ENCODE measurements at regions not wholly inside any gene's neighbourhood (a gene's known extent, or its start where the extent isn't known, plus 50 kb on each side); places are given as distances from the start of the nearest gene placed in this dataset.

DNA sequence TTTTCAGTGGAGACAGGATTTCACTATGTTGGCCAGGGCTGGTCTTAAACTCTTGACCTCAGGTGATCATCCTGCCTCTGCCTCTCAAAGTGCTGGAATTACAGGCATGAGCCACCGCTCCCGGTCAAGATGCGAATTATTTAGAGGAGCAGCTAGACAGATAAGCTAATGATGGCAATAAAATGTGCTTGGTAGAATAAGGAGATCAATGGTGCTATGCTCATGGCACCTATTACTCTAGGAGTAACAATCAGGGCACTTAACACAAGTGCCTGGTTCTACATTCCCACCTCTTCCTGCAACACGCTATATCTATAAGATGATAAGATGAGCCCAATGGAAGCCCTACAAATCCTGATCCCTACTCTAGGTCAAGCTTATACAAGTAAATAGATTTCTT, 61.4 kb upstream of the LOC128125822 start:
- RAD21 ChIA-PET (ENCODE audit: low non-redundant PET in 1 of 2, low total read pairs in 2 of 2, uncharacterized antibody in 2 of 2, unreplicated experiment in 2 of 2) = no interaction called here
- Histone ChIP-seq H4K20me1 (ENCODE audit: insufficient read depth) (no peaks in the 10 kb centered on the region), H3K36me3 (ENCODE audit: control insufficient read depth in 1 of 2, insufficient read depth in 2 of 2, low read length in 2 of 2) (no peaks in the 10 kb centered on the region), H3K4me2 (ENCODE audit: low read length) (peak overlapping the region; percentile 17; the same call in 1 of the 2 replicates), H3K9ac (ENCODE audit: low read length) (no peak overlapping the region), H3K9me2 (ENCODE audit: insufficient read depth) (no peaks in the 10 kb centered on the region), H3K79me2 (ENCODE audit: insufficient read depth, low read length) (no peaks in the 10 kb centered on the region), H3K27ac (ENCODE audit: low read depth, low read length) (no peak overlapping the region), H3K9me3 (ENCODE audit: control insufficient read depth in 1 of 2, insufficient read depth in 1 of 2, low read depth in 1 of 2, low read length in 2 of 2) (no peaks in the 10 kb centered on the region), H3K4me3 (replicated peaks in 1 of 2; ENCODE audit: low read depth in 1 of 2, low read length in 2 of 2) (no peak overlapping the region), H3K4me1 (ENCODE audit: control insufficient read depth in 1 of 2, insufficient read depth in 2 of 2, low read length in 2 of 2) (peaks cover 5 to 46% of the 10 kb centered on the region in 2 experiments; a peak in 3 of 4 replicates), H3K27me3 (ENCODE audit: insufficient read depth, low read length) (no peaks in the 10 kb centered on the region), H2AFZ (ENCODE audit: low read depth, low read length, poor library complexity, severe bottlenecking) (peak overlapping the region; percentile 31)
- no peak for DNase-seq (ENCODE audit: low read depth, low spot score)
- BruUV-seq (replicated peaks) = no TSS peak
- CTCF ChIA-PET = no interaction called here
- ATAC-seq = no peak
- intact Hi-C loops (cut with micrococcal nuclease) = no loop called here
- POLR2A ChIA-PET = no interaction called here
- TF ChIP-seq ZNF274 (IDR thresholded peaks at IDR 0.05; ENCODE audit: low read depth, low read length) = no peak
- TF ChIP-seq ZBTB33 (IDR thresholded peaks at IDR 0.05; ENCODE audit: extremely low read depth, insufficient replicate concordance, low read length) = no peak
- no peak for TF ChIP-seq YY1 (IDR thresholded peaks at IDR 0.05; ENCODE audit: extremely low read depth, insufficient replicate concordance, low read depth, low read length)
- no peak for TF ChIP-seq POLR2A (IDR thresholded peaks at IDR 0.05; ENCODE audit: borderline replicate concordance, extremely low read depth, insufficient read depth, insufficient read length)
- no peak for TF ChIP-seq SP1 (IDR thresholded peaks at IDR 0.05; ENCODE audit: low read depth)
- no peak for TF ChIP-seq POLR2AphosphoS5 (IDR thresholded peaks at IDR 0.05; ENCODE audit: low read depth, low read length)
- TF ChIP-seq, protein P1, sequence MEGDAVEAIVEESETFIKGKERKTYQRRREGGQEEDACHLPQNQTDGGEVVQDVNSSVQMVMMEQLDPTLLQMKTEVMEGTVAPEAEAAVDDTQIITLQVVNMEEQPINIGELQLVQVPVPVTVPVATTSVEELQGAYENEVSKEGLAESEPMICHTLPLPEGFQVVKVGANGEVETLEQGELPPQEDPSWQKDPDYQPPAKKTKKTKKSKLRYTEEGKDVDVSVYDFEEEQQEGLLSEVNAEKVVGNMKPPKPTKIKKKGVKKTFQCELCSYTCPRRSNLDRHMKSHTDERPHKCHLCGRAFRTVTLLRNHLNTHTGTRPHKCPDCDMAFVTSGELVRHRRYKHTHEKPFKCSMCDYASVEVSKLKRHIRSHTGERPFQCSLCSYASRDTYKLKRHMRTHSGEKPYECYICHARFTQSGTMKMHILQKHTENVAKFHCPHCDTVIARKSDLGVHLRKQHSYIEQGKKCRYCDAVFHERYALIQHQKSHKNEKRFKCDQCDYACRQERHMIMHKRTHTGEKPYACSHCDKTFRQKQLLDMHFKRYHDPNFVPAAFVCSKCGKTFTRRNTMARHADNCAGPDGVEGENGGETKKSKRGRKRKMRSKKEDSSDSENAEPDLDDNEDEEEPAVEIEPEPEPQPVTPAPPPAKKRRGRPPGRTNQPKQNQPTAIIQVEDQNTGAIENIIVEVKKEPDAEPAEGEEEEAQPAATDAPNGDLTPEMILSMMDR (IDR thresholded peaks at IDR 0.05 in 2 of 3, conservative IDR thresholded peaks at IDR 0.05 in 1 of 3; ENCODE audit: borderline replicate concordance in 1 of 3, insufficient read depth in 1 of 3, low read depth in 2 of 3, low read length in 2 of 3) = no peak
- no peak for TF ChIP-seq CEBPB (IDR thresholded peaks at IDR 0.05; ENCODE audit: low read depth)
- TF ChIP-seq, protein P2, sequence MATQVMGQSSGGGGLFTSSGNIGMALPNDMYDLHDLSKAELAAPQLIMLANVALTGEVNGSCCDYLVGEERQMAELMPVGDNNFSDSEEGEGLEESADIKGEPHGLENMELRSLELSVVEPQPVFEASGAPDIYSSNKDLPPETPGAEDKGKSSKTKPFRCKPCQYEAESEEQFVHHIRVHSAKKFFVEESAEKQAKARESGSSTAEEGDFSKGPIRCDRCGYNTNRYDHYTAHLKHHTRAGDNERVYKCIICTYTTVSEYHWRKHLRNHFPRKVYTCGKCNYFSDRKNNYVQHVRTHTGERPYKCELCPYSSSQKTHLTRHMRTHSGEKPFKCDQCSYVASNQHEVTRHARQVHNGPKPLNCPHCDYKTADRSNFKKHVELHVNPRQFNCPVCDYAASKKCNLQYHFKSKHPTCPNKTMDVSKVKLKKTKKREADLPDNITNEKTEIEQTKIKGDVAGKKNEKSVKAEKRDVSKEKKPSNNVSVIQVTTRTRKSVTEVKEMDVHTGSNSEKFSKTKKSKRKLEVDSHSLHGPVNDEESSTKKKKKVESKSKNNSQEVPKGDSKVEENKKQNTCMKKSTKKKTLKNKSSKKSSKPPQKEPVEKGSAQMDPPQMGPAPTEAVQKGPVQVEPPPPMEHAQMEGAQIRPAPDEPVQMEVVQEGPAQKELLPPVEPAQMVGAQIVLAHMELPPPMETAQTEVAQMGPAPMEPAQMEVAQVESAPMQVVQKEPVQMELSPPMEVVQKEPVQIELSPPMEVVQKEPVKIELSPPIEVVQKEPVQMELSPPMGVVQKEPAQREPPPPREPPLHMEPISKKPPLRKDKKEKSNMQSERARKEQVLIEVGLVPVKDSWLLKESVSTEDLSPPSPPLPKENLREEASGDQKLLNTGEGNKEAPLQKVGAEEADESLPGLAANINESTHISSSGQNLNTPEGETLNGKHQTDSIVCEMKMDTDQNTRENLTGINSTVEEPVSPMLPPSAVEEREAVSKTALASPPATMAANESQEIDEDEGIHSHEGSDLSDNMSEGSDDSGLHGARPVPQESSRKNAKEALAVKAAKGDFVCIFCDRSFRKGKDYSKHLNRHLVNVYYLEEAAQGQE (IDR thresholded peaks at IDR 0.05; ENCODE audit: low read depth) = no peak
- TF ChIP-seq SIN3A (IDR thresholded peaks at IDR 0.05; ENCODE audit: low read depth) = no peak
- no peak for TF ChIP-seq JUND (IDR thresholded peaks at IDR 0.05)
- TF ChIP-seq ZFX (IDR thresholded peaks at IDR 0.05) = no peak
- no peak for TF ChIP-seq FOSL1 (IDR thresholded peaks at IDR 0.05; ENCODE audit: low read depth)
- TF ChIP-seq, protein P3, sequence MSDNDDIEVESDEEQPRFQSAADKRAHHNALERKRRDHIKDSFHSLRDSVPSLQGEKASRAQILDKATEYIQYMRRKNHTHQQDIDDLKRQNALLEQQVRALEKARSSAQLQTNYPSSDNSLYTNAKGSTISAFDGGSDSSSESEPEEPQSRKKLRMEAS (IDR thresholded peaks at IDR 0.05) = no peak
- no peak for TF ChIP-seq ATF3 (IDR thresholded peaks at IDR 0.05)
- TF ChIP-seq EZH2 (IDR thresholded peaks at IDR 0.05) = no peak
- TF ChIP-seq EGR1 (IDR thresholded peaks at IDR 0.05; ENCODE audit: low read depth) = no peak
- no peak for TF ChIP-seq CBX3 (IDR thresholded peaks at IDR 0.05; ENCODE audit: low read depth)
